ENCODE measurements at regions not wholly inside any gene's neighbourhood (a gene's known extent, or its start where the extent isn't known, plus 50 kb on each side); places are given as distances from the start of the nearest gene placed in this dataset.

GRCh38 chr4:124610211-124610610, 102.3 kb downstream of the ANKRD50 start:
- TF ChIP-seq POLR2A (IDR thresholded peaks at IDR 0.05; ENCODE audit: low read length) (no peak), GATA1 (IDR thresholded peaks at IDR 0.05; ENCODE audit: low read depth, low read length) (no peak)
- no peak for DNase-seq

Measured in erythroblast (primary cell).